NCI-H146 (cell line): ENCODE measurements at regions not wholly inside any gene's neighbourhood (a gene's known extent, or its start where the extent isn't known, plus 50 kb on each side); places are given as distances from the start of the nearest gene placed in this dataset.

Source experiments
- DNase-seq: peaks from one replicate; lab custom pipeline; 2025; lab: John Stamatoyannopoulos, UW

GRCh38 chr1:219801156-219801820, 127.1 kb downstream of the SLC30A10 start:
- DNase-seq, result no peak

GRCh38 chr1:219798283-219799030, 129.9 kb downstream of the SLC30A10 start:
- DNase-seq, result no peak

- no peak for DNase-seq
Observed at GRCh38 chr1:219797683-219798082, 130.7 kb downstream of the SLC30A10 start.

GRCh38 chr1:219797009-219797408, 131.3 kb downstream of the SLC30A10 start:
- no peak for DNase-seq

GRCh38 chr1:219795363-219795917, 132.9 kb downstream of the SLC30A10 start:
- no peak for DNase-seq

- DNase-seq, result no peak
Observed at GRCh38 chr1:219794085-219794743, 134.1 kb downstream of the SLC30A10 start.

GRCh38 chr1:219792337-219793021, 135.9 kb downstream of the SLC30A10 start:
- DNase-seq, result peak; percentile 32

- no peak for DNase-seq
Observed at GRCh38 chr1:219791766-219792165, 136.6 kb downstream of the SLC30A10 start.

GRCh38 chr1:219790834-219791615, 137.3 kb downstream of the SLC30A10 start:
- DNase-seq, result no peak

GRCh38 chr1:219788700-219789099, 139.7 kb downstream of the SLC30A10 start:
- no peak for DNase-seq

GRCh38 chr1:219788091-219788490, 140.3 kb downstream of the SLC30A10 start:
- no peak for DNase-seq

- DNase-seq, result no peak
Observed at GRCh38 chr1:219784660-219785381, 143.5 kb downstream of the SLC30A10 start.

- DNase-seq, result peak; percentile 38
Observed at GRCh38 chr1:219783605-219784235, 144.6 kb downstream of the SLC30A10 start.

- no peak for DNase-seq
Observed at GRCh38 chr1:219782929-219783328, 145.4 kb downstream of the SLC30A10 start.

GRCh38 chr1:219782311-219782710, 146.0 kb downstream of the SLC30A10 start:
- DNase-seq, result no peak

- DNase-seq, result no peak
Observed at GRCh38 chr1:219781491-219781890, 146.9 kb downstream of the SLC30A10 start.

GRCh38 chr1:219778793-219779369, 149.5 kb downstream of the SLC30A10 start:
- no peak for DNase-seq

- DNase-seq, result no peak
Observed at GRCh38 chr1:219778110-219778509, 150.2 kb downstream of the SLC30A10 start.

GRCh38 chr1:219774386-219774785, 154.0 kb downstream of the SLC30A10 start:
- no peak for DNase-seq

GRCh38 chr1:219773775-219774174, 154.6 kb downstream of the SLC30A10 start:
- DNase-seq, result no peak
